ENCODE measurements at regions not wholly inside any gene's neighbourhood (a gene's known extent, or its start where the extent isn't known, plus 50 kb on each side); places are given as distances from the start of the nearest gene placed in this dataset.

DNA sequence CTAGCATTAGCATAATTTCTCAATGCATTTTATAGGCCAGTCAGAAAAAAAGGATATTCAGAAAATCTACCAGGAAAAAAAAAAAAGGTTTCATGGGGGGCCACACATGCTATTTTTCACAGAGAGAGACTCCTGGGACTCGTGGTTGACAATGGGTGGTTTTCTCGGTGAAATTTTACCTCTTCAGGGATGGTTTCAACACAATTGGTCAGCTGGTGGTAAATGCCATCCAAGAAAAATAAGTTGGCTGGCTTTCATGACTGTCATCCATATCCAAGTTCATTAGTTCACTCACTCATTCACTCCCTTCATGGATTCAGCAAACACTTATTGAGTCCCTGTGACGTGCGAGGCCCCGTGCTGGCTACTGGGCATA lies 217.3 kb downstream of the SHQ1 start:
- H4K20me1 ChIP-seq (ENCODE audit: insufficient read depth) = no peaks in the 10 kb centered on the region
- no peaks in the 10 kb centered on the region for H3K36me3 ChIP-seq (replicated peaks in 1 of 2; ENCODE audit: control insufficient read depth in 1 of 2, insufficient read depth in 2 of 2, low read length in 1 of 2)
- H3K27me3 ChIP-seq (ENCODE audit: insufficient read depth) = no peaks in the 10 kb centered on the region
- no peak overlapping the region for H2AFZ ChIP-seq (ENCODE audit: low read depth)
- H3K9me3 ChIP-seq = no peaks in the 10 kb centered on the region
- no peaks in the 10 kb centered on the region for H3K9me2 ChIP-seq
- no peak overlapping the region for H3K9ac ChIP-seq
- no peak overlapping the region for H3K4me2 ChIP-seq
- no peaks in the 10 kb centered on the region for H3K79me2 ChIP-seq (ENCODE audit: insufficient read depth)
- ChIA-PET POLR2A (no interaction called here), CTCF (interaction anchor here (0.7 to 1.8 kb wide), 3 partner anchors 11 to 122 kb away, joined by 3 to 5 read pairs (median 5); no protein-coding TSS in a partner anchor)
- WGBS (ENCODE audit: low lambda C conversion rate) = 76% methylated on average over 5 of the region's 5 CpGs
- no peak for TF ChIP-seq GATA2 (CRISPR knock-in tag; IDR thresholded peaks at IDR 0.05)
- H3F3A ChIP-seq (replicated peaks; ENCODE audit: insufficient read depth) = no peaks in the 10 kb centered on the region
- peaks cover 0 to 4% of the 10 kb centered on the region in 2 experiments; a peak in 1 of 4 replicates for H3K4me1 ChIP-seq (ENCODE audit: control insufficient read depth in 1 of 2, insufficient read depth in 2 of 2, low read depth in 1 of 2, low read length in 1 of 2)
- H3K4me3 ChIP-seq (ENCODE audit: low read depth in 2 of 2, low read length in 1 of 2) = no peak overlapping the region
- no peak overlapping the region for H3K27ac ChIP-seq (ENCODE audit: low read depth in 2 of 2, low read length in 1 of 2)
- no peak for DNase-seq

DNA sequence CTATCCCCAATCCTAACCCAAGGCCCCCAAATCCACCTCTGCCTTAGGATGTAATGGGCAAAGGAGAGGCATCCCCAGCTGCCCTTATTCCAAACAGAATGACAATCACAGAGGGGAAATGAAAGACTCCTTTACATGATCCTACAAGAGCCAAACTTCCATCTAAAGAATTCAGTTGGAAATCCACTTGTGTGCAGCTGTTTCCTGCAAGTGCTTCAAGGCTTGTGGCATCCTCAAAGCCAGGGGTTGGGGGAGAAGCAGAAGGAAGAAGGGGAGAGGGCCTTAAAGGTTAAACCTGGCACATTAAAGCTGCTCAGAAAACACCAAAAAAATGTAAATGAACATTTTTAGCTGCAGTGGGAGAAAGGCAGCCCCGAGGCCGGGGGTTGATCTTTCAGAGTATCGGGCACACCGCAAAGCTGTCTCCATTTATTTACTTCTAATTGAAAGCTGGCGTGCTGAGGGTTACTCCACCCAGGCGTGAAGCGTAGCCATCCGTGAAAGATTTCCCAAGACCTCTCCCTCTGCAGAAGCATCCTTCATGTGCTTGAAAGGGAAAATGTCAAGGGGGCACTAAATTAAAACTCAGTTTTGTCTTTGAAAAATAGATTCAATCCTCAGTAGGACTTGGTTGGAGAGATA lies 217.8 kb downstream of the SHQ1 start:
- Histone ChIP-seq H3F3A (replicated peaks; ENCODE audit: insufficient read depth) (no peaks in the 10 kb centered on the region), H3K79me2 (ENCODE audit: insufficient read depth) (no peaks in the 10 kb centered on the region), H3K4me1 (ENCODE audit: control insufficient read depth in 1 of 2, insufficient read depth in 2 of 2, low read depth in 1 of 2, low read length in 1 of 2) (peaks cover 0 to 4% of the 10 kb centered on the region in 2 experiments; a peak in 1 of 4 replicates), H2AFZ (ENCODE audit: low read depth) (no peak overlapping the region), H3K9me3 (no peaks in the 10 kb centered on the region), H3K9me2 (no peaks in the 10 kb centered on the region), H3K4me2 (no peak overlapping the region), H3K9ac (no peak overlapping the region), H3K4me3 (ENCODE audit: low read depth in 2 of 2, low read length in 1 of 2) (no peak overlapping the region), H3K36me3 (replicated peaks in 1 of 2; ENCODE audit: control insufficient read depth in 1 of 2, insufficient read depth in 2 of 2, low read length in 1 of 2) (no peaks in the 10 kb centered on the region), H3K27me3 (ENCODE audit: insufficient read depth) (no peaks in the 10 kb centered on the region), H3K27ac (ENCODE audit: low read depth in 2 of 2, low read length in 1 of 2) (no peak overlapping the region), H4K20me1 (ENCODE audit: insufficient read depth) (no peaks in the 10 kb centered on the region)
- TF ChIP-seq NRF1 (IDR thresholded peaks at IDR 0.05; ENCODE audit: low read depth, low read length) (no peak), YY1 (IDR thresholded peaks at IDR 0.05; ENCODE audit: low read depth) (no peak)
- CTCF ChIA-PET = interaction anchor here (1.3 to 1.8 kb wide), 2 partner anchors 11 to 35 kb away, joined by 5 read pairs; no protein-coding TSS in a partner anchor
- DNase-seq = no peak
- POLR2A ChIA-PET = no interaction called here
- WGBS (ENCODE audit: low lambda C conversion rate) = 78% methylated on average over 8 of the region's 8 CpGs

DNA sequence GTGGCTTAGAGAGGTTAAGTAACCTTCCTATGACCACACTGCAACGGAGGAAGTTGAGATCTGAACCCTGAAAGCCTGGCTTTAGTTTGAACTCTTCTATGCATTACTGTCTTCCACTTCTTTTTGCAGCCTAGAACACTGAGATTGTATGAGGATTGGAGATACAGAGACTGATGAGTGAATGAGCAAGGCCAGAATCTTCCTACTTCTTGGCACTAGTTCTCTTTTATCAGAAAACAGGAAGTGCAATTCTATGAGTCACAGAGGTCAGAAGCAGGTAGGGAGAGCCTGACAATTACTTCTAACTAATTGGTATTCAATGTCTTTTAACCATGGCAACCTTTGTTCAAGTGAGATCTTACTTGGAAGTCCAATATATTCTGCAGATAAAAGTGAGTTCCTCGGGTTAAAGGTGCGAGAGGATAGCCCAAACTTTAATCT lies 219.0 kb downstream of the SHQ1 start:
- no peaks in the 10 kb centered on the region for H3K9me2 ChIP-seq

More for the DNA sequence above, 219.0 kb downstream of the SHQ1 start:
- H3K9me3 ChIP-seq = no peaks in the 10 kb centered on the region
- peaks cover 0 to 4% of the 10 kb centered on the region in 2 experiments; a peak in 1 of 4 replicates for H3K4me1 ChIP-seq (ENCODE audit: control insufficient read depth in 1 of 2, insufficient read depth in 2 of 2, low read depth in 1 of 2, low read length in 1 of 2)
- no peak overlapping the region for H3K27ac ChIP-seq (ENCODE audit: low read depth in 2 of 2, low read length in 1 of 2)
- H3K4me3 ChIP-seq (ENCODE audit: low read depth in 2 of 2, low read length in 1 of 2) = no peak overlapping the region
- no peak for TF ChIP-seq GATA2 (CRISPR knock-in tag; IDR thresholded peaks at IDR 0.05)
- no peak for TF ChIP-seq TEAD4 (IDR thresholded peaks at IDR 0.05; ENCODE audit: borderline replicate concordance, insufficient read depth)
- TF ChIP-seq, protein P1, sequence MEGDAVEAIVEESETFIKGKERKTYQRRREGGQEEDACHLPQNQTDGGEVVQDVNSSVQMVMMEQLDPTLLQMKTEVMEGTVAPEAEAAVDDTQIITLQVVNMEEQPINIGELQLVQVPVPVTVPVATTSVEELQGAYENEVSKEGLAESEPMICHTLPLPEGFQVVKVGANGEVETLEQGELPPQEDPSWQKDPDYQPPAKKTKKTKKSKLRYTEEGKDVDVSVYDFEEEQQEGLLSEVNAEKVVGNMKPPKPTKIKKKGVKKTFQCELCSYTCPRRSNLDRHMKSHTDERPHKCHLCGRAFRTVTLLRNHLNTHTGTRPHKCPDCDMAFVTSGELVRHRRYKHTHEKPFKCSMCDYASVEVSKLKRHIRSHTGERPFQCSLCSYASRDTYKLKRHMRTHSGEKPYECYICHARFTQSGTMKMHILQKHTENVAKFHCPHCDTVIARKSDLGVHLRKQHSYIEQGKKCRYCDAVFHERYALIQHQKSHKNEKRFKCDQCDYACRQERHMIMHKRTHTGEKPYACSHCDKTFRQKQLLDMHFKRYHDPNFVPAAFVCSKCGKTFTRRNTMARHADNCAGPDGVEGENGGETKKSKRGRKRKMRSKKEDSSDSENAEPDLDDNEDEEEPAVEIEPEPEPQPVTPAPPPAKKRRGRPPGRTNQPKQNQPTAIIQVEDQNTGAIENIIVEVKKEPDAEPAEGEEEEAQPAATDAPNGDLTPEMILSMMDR (IDR thresholded peaks at IDR 0.05) = no peak
- no peak for TF ChIP-seq FOSL2 (IDR thresholded peaks at IDR 0.05; ENCODE audit: borderline replicate concordance, low read depth)
- TF ChIP-seq RCOR1 (IDR thresholded peaks at IDR 0.05; ENCODE audit: low read length) = no peak
- TF ChIP-seq SIN3A (IDR thresholded peaks at IDR 0.05; ENCODE audit: borderline replicate concordance, low read depth, low read length) = no peak
- TF ChIP-seq, protein P2, sequence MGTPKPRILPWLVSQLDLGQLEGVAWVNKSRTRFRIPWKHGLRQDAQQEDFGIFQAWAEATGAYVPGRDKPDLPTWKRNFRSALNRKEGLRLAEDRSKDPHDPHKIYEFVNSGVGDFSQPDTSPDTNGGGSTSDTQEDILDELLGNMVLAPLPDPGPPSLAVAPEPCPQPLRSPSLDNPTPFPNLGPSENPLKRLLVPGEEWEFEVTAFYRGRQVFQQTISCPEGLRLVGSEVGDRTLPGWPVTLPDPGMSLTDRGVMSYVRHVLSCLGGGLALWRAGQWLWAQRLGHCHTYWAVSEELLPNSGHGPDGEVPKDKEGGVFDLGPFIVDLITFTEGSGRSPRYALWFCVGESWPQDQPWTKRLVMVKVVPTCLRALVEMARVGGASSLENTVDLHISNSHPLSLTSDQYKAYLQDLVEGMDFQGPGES (IDR thresholded peaks at IDR 0.05; ENCODE audit: low read depth, low read length) = no peak
- TF ChIP-seq MEF2A (IDR thresholded peaks at IDR 0.05; ENCODE audit: borderline replicate concordance, low read depth) = no peak
- no peak for TF ChIP-seq ELF1 (IDR thresholded peaks at IDR 0.05)
- TF ChIP-seq GABPA (IDR thresholded peaks at IDR 0.05; ENCODE audit: low read depth) = no peak
- TF ChIP-seq FOXJ3 (CRISPR knock-in tag; IDR thresholded peaks at IDR 0.05) = no peak
- no peak for TF ChIP-seq TCF12 (IDR thresholded peaks at IDR 0.05)
- TF ChIP-seq CHD2 (IDR thresholded peaks at IDR 0.05; ENCODE audit: low read length, partially characterized antibody) = no peak
- ChIA-PET CTCF (interaction anchor here (0.6 kb wide), 1 partner anchor 192 kb away, joined by 3 read pairs; no protein-coding TSS in a partner anchor), POLR2A (interaction anchor here (0.7 kb wide), 1 partner anchor 23 kb away, joined by 3 read pairs; no protein-coding TSS in a partner anchor)
- H3K79me2 ChIP-seq (ENCODE audit: insufficient read depth) = no peaks in the 10 kb centered on the region
- DNase-seq = no peak
- H3K9ac ChIP-seq = no peak overlapping the region
- H3K27me3 ChIP-seq (ENCODE audit: insufficient read depth) = no peaks in the 10 kb centered on the region
- H2AFZ ChIP-seq (ENCODE audit: low read depth) = no peak overlapping the region
- no peak overlapping the region for H3K4me2 ChIP-seq
- H3K36me3 ChIP-seq (replicated peaks in 1 of 2; ENCODE audit: control insufficient read depth in 1 of 2, insufficient read depth in 2 of 2, low read length in 1 of 2) = no peaks in the 10 kb centered on the region
- no peaks in the 10 kb centered on the region for H3F3A ChIP-seq (replicated peaks; ENCODE audit: insufficient read depth)
- 82% methylated on average over 3 of the region's 3 CpGs for WGBS (ENCODE audit: low lambda C conversion rate)
- no peaks in the 10 kb centered on the region for H4K20me1 ChIP-seq (ENCODE audit: insufficient read depth)
